ENCODE measurements at regions not wholly inside any gene's neighbourhood (a gene's known extent, or its start where the extent isn't known, plus 50 kb on each side); places are given as distances from the start of the nearest gene placed in this dataset.
A peak's percentile ranks its signal among the peaks of the same experiment; 100 is the strongest.

GRCh38 chr6:156316583-156317125, 460.5 kb upstream of the ARID1B start:
- intact Hi-C loops (cut with DNase I; ENCODE audit: low total_unique reads): no loop called here
- Histone ChIP-seq H3K27ac (no peak overlapping the region), H3K4me1 (no peaks in the 10 kb centered on the region), H3K36me3 (no peaks in the 10 kb centered on the region), H3K4me3 (no peak overlapping the region), H3K9me3 (no peaks in the 10 kb centered on the region), H3K27me3 (no peaks in the 10 kb centered on the region)
- DNase-seq: peak in 1 of 2 donors; percentile 38
- TF ChIP-seq POLR2AphosphoS5 (IDR thresholded peaks at IDR 0.05): no peak
- no peak for TF ChIP-seq POLR2A (IDR thresholded peaks at IDR 0.05)
- no peak for TF ChIP-seq EP300 (IDR thresholded peaks at IDR 0.05)
- TF ChIP-seq CTCF (IDR thresholded peaks at IDR 0.05): no peak
- 61 to 79% (median 74%) methylated on average over 11 of the region's 11 CpGs for WGBS, 5 donors

GRCh38 chr6:156315146-156315545, 462.0 kb upstream of the ARID1B start:
- no peak overlapping the region for H3K27ac ChIP-seq
- no peaks in the 10 kb centered on the region for H3K4me1 ChIP-seq
- no peak for TF ChIP-seq EP300 (IDR thresholded peaks at IDR 0.05)
- no peak for TF ChIP-seq CTCF (IDR thresholded peaks at IDR 0.05)
- TF ChIP-seq POLR2A (IDR thresholded peaks at IDR 0.05): no peak
- no peak for TF ChIP-seq POLR2AphosphoS5 (IDR thresholded peaks at IDR 0.05)
- H3K27me3 ChIP-seq: no peaks in the 10 kb centered on the region
- intact Hi-C loops (cut with DNase I; ENCODE audit: low total_unique reads): no loop called here
- H3K9me3 ChIP-seq: no peaks in the 10 kb centered on the region
- no peak for DNase-seq
- H3K4me3 ChIP-seq: no peak overlapping the region
- no peaks in the 10 kb centered on the region for H3K36me3 ChIP-seq
- WGBS, 5 donors: 74 to 91% (median 83%) methylated on average over 4 of the region's 4 CpGs

DNA sequence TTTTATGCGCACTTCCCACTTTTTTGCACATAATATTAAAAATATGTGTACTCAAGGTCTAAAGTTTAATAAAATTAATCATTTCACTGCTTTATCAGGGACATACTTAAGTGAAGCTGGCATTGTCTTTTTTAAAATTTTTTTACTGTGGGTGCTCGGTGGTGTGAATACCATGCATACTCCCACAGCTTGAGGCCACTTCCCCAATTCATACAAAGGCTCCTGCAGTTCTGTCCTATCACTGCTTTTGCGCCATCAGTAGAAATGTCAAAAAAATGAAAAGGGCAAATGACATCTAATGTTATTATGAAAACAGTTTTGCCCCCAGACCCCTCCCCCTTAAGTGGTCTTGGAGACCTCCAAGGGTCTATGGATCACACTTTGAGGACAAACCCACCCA, 464.1 kb upstream of the ARID1B start:
- Histone ChIP-seq H3K4me1 (no peaks in the 10 kb centered on the region), H3K36me3 (no peaks in the 10 kb centered on the region), H3K27ac (no peak overlapping the region), H3K9me3 (no peaks in the 10 kb centered on the region), H3K4me3 (no peak overlapping the region), H3K27me3 (no peaks in the 10 kb centered on the region)
- DNase-seq: no peak
- TF ChIP-seq EP300 (IDR thresholded peaks at IDR 0.05) (no peak), CTCF (IDR thresholded peaks at IDR 0.05) (no peak), POLR2AphosphoS5 (IDR thresholded peaks at IDR 0.05) (no peak)
- intact Hi-C loops (cut with DNase I; ENCODE audit: low total_unique reads): no loop called here
- WGBS, 5 donors: 92 to 96% (median 92%) methylated on average over 3 of the region's 3 CpGs

GRCh38 chr6:156311291-156311690, 465.9 kb upstream of the ARID1B start:
- Histone ChIP-seq H3K4me1 (no peaks in the 10 kb centered on the region), H3K4me3 (no peak overlapping the region), H3K9me3 (no peaks in the 10 kb centered on the region), H3K27ac (no peak overlapping the region), H3K27me3 (no peaks in the 10 kb centered on the region), H3K36me3 (no peaks in the 10 kb centered on the region)
- intact Hi-C loops (cut with DNase I; ENCODE audit: low total_unique reads): no loop called here
- no peak for TF ChIP-seq EP300 (IDR thresholded peaks at IDR 0.05)
- no peak for TF ChIP-seq POLR2AphosphoS5 (IDR thresholded peaks at IDR 0.05)
- TF ChIP-seq POLR2A (IDR thresholded peaks at IDR 0.05): no peak
- no peak for TF ChIP-seq CTCF (IDR thresholded peaks at IDR 0.05)
- DNase-seq: no peak

Data from stomach (tissue), 8 donors.